Inflammatory macrophage treated with lipopolysaccharide for 4 hours (primary cell): ENCODE measurements at regions not wholly inside any gene's neighbourhood (a gene's known extent, or its start where the extent isn't known, plus 50 kb on each side); places are given as distances from the start of the nearest gene placed in this dataset.
"Not testable (repeated sequence)": the region's sequence is repeated elsewhere in the genome, so short reads cannot be mapped to it uniquely, and the experiment has no call there.

Experiments used
- DNase-seq: peaks from one replicate; pipeline ENCODE4 v3.0.0-alpha.2; 2020

- no peak for DNase-seq
Measured at GRCh38 chr13:69234171-69234570, 873.5 kb upstream of the ATXN8OS start.

GRCh38 chr13:69226427-69226826, 881.2 kb upstream of the ATXN8OS start:
- no peak for DNase-seq

GRCh38 chr13:69221633-69222498, 885.8 kb upstream of the ATXN8OS start:
- DNase-seq = not testable (repeated sequence)

GRCh38 chr13:69213396-69213795, 894.2 kb upstream of the ATXN8OS start:
- DNase-seq = no peak

GRCh38 chr13:69204620-69205019, 903.0 kb upstream of the ATXN8OS start:
- no peak for DNase-seq

- no peak for DNase-seq
Measured at GRCh38 chr13:69202996-69203395, 904.6 kb upstream of the ATXN8OS start.

- DNase-seq = no peak
Measured at GRCh38 chr13:69199664-69200063, 908.0 kb upstream of the ATXN8OS start.

GRCh38 chr13:69198706-69199105, 908.9 kb upstream of the ATXN8OS start:
- DNase-seq = no peak

- no peak for DNase-seq
Measured at GRCh38 chr13:69194130-69194529, 913.5 kb upstream of the ATXN8OS start.

- DNase-seq = no peak
Measured at GRCh38 chr13:69180034-69180433, 927.6 kb upstream of the ATXN8OS start.

- no peak for DNase-seq
Measured at GRCh38 chr13:69178000-69178399, 929.6 kb upstream of the ATXN8OS start.

GRCh38 chr13:69168436-69168835, 939.2 kb upstream of the ATXN8OS start:
- DNase-seq = no peak

GRCh38 chr13:69155136-69155535, 952.5 kb upstream of the ATXN8OS start:
- DNase-seq = no peak

GRCh38 chr13:69142101-69142500, 965.5 kb upstream of the ATXN8OS start:
- DNase-seq = no peak

- DNase-seq = no peak
Measured at GRCh38 chr13:69124996-69125395, 982.6 kb upstream of the ATXN8OS start.

- DNase-seq = no peak
Measured at GRCh38 chr13:69109891-69110525, 997.6 kb upstream of the ATXN8OS start.

GRCh38 chr13:69108486-69108885, 999.1 kb upstream of the ATXN8OS start:
- no peak for DNase-seq

- DNase-seq = no peak
Measured at GRCh38 chr13:69107436-69107835, 1000.2 kb upstream of the ATXN8OS start.

GRCh38 chr13:69101841-69102240, 1005.8 kb upstream of the ATXN8OS start:
- DNase-seq = no peak

- no peak for DNase-seq
Measured at GRCh38 chr13:69094485-69094884, 1013.1 kb upstream of the ATXN8OS start.

- DNase-seq = no peak
Measured at GRCh38 chr13:69092615-69093322, 1014.9 kb upstream of the ATXN8OS start.

GRCh38 chr13:69077267-69077666, 1030.4 kb upstream of the ATXN8OS start:
- no peak for DNase-seq

- DNase-seq = no peak
Measured at GRCh38 chr13:69069554-69070133, 1038.0 kb upstream of the ATXN8OS start.
